Spleen (tissue), 7 donors: ENCODE measurements at regions not wholly inside any gene's neighbourhood (a gene's known extent, or its start where the extent isn't known, plus 50 kb on each side); places are given as distances from the start of the nearest gene placed in this dataset.

Source experiments
- POLR2A ChIP-seq, 3 donors: fragments of 450-650 bp; IDR thresholded peaks; one replicate each; pipeline ENCODE4 v1.5.1; 2017; ENCODE audit warnings: antibody characterized with exemption in 3 of 3, mild to moderate bottlenecking in 1 of 3
- POLR2AphosphoS5 ChIP-seq, 3 donors: sonication (generic); formaldehyde crosslinking; IDR thresholded peaks; one replicate each; pipeline ENCODE4 v1.5.1; 2017; ENCODE audit warnings: antibody characterized with exemption in 3 of 3
- TF ChIP-seq, protein P1 (sequence below), 11 experiments: fragments of 200-600 bp in 7 of 11; fragments of 450-650 bp in 4 of 11; sonication (generic) in 4 of 11; IDR thresholded peaks in 8 of 11; conservative IDR thresholded peaks in 3 of 11; 1 replicate in 7 of 11; 2 replicates in 4 of 11; pipeline versions ENCODE4 v1.4.0 to v1.8.0; 2016 to 2021; ENCODE audit warnings: antibody characterized with exemption in 11 of 11, inconsistent platforms in 4 of 11, mild to moderate bottlenecking in 1 of 11
- donor health status: DM: no; HTN: no; CAD: no; lungs with moderate emphysema.
- donor health status: DM: no; HTN: no; CAD: no.
- donor health status: DM: no; HTN: no; CAD: no.

- TF ChIP-seq, protein P1, sequence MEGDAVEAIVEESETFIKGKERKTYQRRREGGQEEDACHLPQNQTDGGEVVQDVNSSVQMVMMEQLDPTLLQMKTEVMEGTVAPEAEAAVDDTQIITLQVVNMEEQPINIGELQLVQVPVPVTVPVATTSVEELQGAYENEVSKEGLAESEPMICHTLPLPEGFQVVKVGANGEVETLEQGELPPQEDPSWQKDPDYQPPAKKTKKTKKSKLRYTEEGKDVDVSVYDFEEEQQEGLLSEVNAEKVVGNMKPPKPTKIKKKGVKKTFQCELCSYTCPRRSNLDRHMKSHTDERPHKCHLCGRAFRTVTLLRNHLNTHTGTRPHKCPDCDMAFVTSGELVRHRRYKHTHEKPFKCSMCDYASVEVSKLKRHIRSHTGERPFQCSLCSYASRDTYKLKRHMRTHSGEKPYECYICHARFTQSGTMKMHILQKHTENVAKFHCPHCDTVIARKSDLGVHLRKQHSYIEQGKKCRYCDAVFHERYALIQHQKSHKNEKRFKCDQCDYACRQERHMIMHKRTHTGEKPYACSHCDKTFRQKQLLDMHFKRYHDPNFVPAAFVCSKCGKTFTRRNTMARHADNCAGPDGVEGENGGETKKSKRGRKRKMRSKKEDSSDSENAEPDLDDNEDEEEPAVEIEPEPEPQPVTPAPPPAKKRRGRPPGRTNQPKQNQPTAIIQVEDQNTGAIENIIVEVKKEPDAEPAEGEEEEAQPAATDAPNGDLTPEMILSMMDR (IDR thresholded peaks at IDR 0.05 in 8 of 11, conservative IDR thresholded peaks at IDR 0.05 in 3 of 11), result no peak
- no peak for TF ChIP-seq POLR2AphosphoS5 (IDR thresholded peaks at IDR 0.05)
- no peak for TF ChIP-seq POLR2A (IDR thresholded peaks at IDR 0.05)
These were observed 186.2 kb upstream of the RAI14 start for GRCh38 chr5:34469971-34470370.
